NCI-H1105 treated with DMSO at 0.1 percent for 48 hours (cell line): ENCODE measurements at regions not wholly inside any gene's neighbourhood (a gene's known extent, or its start where the extent isn't known, plus 50 kb on each side); places are given as distances from the start of the nearest gene placed in this dataset.
"Not testable (repeated sequence)": the region's sequence is repeated elsewhere in the genome, so short reads cannot be mapped to it uniquely, and the experiment has no call there.

Experiments
- DNase-seq: peaks from one replicate; lab custom pipeline; 2025; lab: John Stamatoyannopoulos, UW

DNA sequence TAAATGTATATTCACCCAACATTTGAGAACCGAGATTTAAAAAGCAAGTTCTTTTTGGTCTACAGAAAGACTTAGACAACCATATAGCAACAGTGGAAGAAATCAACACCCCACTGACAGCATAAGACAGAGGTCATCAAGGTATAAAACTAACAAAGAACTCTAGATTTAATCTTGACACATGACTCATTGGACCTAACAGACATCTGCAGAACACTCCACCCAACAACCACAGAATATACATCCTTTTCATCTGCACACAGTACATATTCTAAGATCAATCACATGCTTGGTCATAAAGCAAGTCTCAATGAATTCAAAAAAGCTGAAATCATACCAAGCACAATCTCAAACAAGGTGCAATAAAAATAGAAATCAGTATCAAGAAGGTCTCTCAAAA, 65.8 kb downstream of the SPIN4 start:
- DNase-seq, result no peak

- no peak for DNase-seq
Observed at GRCh38 chrX:63284659-63285058, 66.5 kb downstream of the SPIN4 start.

DNA sequence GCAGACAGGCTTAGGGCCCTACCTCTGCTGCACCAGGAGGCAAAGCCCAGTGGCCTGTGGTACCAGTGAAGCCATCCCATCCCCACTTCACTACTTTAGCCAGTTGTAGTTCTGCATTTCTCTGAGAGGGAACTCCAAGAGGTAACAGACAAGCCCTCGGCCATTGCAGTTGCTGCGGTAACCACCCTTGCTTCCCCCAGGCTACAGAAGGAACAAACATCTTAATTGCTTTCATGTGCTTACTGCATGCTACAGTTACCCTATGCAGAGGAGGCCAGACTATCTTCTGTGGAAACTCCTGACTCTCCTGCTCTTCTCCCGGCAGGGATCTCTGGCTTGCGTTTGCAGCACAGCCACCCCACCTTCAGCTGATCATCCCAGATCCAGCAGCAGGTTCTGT, 67.8 kb downstream of the SPIN4 start:
- no peak for DNase-seq

- no peak for DNase-seq
Observed at GRCh38 chrX:63282828-63283227, 68.3 kb downstream of the SPIN4 start.

- no peak for DNase-seq
Observed at GRCh38 chrX:63282077-63282476, 69.1 kb downstream of the SPIN4 start.

DNA sequence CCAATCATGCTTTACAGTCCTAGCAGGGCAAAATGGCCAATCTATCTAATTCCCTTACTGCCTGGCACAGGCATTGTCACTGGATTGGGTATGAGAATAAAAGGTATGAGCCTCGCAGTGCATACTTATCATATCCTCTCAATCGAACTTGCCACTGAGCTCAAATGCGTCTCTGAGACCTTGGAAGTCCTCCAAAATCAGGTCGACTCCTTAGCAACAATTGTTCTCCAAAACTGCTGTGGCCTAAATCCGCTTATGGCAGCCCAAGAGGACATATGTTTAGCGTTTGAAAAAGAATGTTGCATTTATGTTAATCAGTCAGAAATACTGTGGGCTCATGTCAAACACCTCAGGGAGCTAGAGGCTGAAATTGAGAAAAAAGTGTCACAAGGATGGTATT, 69.7 kb downstream of the SPIN4 start:
- DNase-seq, result no peak

DNA sequence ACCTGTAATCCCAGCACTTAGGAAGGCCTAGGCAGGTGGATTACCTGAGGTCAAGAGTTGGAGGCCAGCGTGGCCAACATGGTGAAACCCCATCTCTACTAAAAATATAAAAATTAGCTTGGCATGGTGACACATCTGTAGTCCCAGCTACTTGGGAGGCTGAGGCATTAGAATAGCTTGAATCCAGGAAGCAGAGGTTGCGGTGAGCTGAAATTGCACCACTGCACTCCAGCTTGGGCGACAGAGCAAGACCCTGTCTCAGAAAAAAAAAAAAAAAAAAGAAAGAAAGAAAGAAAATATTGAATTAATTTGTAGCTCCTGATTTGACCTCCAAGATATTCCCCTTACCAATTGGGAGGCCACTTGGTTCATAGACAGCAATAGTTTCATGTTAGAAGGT, 73.7 kb downstream of the SPIN4 start:
- not testable (repeated sequence) for DNase-seq

DNA sequence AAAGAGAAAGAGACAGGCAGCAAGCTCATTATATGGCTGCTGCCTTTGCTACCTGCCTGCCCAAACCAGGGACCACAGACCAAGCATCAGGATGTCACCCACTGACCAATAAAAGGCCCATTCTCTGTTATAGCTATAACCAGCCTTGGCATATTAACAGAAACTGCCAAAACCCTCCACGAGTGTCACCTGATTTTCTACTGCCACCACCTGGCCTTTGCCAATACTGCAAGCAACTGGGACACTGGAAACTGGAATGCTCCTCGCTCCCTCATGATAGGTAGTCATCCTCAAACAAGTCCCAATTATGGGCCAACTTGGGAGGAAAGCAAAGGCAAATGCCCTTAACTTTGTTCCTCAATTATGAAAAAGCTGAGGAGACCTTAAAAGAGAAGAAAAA, 76.0 kb downstream of the SPIN4 start:
- no peak for DNase-seq

DNA sequence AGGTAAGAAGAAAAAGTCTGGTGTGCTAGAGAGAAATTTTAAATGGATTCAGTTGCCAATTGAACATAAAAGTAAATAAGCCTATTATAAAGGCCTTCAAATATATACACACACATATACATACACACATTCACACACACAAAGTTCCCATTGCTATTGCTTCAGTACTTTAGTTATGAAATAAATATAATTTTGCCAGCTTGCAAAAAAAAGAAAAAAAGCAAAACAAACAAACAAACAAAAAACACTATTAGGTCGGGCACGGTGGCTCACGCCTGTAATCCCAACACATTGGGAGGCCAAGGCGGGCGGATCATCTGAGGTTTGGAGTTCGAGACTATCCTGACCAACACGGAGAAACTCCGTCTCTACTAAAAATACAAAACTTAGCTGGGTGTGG, 80.3 kb downstream of the SPIN4 start:
- no peak for DNase-seq

- no peak for DNase-seq
Observed at GRCh38 chrX:63258144-63258543, 93.0 kb downstream of the SPIN4 start.

DNA sequence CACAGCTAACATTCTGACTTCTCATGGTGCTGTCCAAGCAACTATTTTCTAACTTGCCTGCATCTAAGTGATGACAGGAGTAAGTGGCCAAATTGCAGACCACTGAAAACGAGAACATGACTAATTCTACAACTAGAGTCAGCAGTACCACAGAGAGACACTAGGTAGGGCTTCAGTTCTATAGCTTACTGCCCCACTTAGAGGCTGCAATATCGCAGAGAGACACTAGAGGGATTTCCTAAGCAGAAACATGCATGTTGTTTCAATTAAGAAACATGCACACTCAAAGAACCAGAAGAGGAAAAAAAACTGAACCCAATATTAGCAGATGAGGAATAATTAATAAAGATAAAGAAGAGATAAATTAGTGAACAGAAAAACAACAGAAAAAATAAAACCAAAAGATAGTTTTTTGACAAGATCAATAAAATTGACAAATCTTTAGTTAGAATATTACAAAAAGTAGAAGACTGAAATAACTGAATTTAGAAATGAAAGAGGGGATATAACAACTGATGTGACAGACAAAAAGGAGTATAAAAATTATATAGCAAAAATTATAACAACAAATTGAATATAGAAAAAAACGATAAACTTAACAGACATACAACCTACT, 100.8 kb downstream of the SPIN4 start:
- no peak for DNase-seq

DNA sequence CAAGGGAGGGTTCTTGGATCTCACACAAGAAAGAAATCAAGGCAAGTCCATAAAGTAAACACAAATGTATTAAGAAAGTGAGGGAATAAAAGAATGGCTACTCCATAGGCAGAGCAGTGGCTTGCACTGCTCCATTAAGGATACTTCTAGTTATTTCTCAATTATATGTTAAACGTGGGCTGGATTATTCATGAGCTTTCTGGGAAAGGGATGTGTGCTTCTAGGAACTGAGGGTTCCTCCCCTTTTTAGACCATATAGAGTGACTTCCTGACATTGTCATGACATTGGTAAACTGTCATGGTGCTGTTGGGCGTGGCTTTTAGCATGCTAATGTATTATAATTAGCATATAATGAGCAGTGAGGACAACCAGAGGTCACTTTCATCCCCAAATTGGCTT, 108.4 kb downstream of the SPIN4 start:
- not testable (repeated sequence) for DNase-seq

- not testable (repeated sequence) for DNase-seq
Observed at GRCh38 chrX:63235963-63236362, 115.2 kb downstream of the SPIN4 start.

DNA sequence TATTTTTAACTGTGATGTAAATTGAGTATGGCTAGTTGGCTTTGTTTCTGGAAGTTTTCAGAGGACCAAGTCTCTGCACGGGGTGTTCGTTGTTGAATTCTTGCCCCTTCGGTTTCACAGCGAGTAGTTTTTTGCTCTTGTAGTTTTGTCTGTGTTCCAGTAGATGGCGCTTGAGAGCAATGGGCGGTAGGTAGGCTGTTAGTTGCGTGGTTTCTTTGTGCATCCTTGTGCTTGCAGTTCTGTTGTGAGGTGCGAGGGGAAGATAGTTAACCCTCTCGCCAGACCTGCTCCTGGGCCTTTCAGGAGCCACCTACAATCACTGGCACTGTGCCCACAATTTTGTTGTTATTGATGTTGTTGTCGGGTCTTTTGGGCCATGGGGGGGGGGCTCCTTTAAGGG, 118.1 kb downstream of the SPIN4 start:
- not testable (repeated sequence) for DNase-seq

DNA sequence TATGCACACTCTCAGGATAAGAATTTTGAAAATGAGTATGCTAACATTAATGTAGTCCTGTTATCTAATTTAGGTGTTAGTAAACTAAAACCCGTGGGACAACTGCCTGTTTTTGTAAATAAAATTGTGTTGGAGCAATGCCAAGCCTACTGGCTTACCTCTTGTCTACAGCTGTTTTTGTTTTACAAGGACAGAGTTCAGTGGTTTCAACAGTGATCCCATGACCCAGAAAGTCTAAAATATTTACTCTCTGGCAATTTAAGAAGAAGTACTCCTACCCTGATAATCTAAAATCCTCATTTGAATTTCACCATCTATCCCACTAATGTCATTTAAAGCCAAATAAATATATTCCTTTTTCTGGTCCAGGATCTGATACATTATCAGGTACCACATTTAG, 132.9 kb downstream of the SPIN4 start:
- DNase-seq, result not testable (repeated sequence)

- not testable (repeated sequence) for DNase-seq
Observed at GRCh38 chrX:63217549-63217948, 133.6 kb downstream of the SPIN4 start.

DNA sequence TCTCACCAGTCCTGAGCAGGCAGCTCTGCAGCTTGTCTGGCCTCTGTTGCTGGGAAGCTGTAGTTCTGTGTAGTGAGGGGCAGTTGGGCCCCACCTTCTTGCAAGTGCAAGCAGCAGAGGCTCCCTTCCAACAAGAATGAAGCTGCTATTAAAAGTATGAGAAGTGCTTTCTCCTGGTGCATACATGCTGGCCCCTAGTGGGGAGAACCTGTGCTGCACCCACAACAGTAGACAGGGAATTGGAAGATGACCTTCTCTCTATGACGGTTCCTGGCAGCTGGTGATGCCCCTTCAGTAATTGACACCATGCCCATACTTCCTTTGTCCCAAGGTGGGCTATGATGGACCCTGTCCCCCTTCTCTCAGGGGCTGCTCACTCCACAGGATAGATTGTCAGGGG, 141.5 kb downstream of the SPIN4 start:
- not testable (repeated sequence) for DNase-seq

DNA sequence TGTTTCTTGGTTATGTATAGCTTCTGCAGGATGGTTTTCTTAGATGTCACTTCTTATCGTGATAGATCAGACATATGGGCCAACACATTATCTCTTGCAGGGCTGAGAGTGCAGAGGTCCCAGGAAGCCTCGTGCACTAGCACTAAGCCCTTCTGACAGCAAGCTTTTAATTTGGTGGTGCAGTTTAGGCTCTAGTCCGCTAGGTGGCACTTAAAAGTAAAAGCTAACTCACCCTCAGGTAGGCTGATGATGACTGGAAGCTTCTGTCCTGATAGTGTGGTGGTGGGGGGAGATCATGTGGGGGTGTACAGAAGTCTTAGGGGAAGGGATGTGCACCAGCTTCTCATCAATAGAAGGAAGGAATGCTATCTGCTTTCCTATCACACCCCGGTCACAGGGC, 142.0 kb downstream of the SPIN4 start:
- DNase-seq, result not testable (repeated sequence)

DNA sequence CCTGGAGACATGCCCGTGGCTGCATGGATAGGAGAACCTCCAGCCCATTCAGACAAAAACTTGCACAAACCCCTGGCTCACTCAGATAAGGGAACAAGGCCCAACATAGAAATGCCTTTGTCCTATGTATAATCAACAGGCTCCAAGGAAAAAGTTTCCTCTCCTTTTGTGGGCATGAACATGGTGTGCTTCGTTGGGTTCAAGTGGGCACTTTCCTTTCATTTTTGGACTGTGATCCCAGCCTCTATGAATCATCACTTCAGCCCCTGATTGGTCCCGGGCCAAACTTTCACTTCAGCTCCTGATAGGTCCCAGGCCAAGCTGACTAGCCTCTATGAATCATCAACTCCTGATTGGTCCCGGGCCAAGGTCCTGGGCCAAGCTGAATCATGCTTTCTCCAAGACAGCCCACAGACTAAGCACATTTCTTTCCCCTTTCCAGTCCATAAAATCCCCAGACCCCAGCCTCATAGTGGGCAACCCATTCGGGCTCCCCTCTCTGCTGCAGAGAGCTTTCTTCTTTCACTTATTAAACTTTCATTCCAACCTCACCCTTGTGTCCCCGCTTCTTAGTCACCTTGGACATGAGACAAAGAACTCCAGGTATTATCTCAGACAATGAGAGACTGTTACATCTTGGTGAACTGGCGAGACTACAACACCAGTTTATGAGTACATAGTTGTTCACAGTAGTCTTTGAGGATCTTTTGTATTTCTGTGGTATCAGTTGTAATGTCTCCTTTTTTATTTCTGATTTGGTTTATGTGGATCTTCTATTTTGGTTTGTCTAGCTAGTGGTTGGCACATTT, 146.7 kb downstream of the SPIN4 start:
- not testable (repeated sequence) for DNase-seq

- DNase-seq, result not testable (repeated sequence)
Observed at GRCh38 chrX:63201987-63202386, 149.1 kb downstream of the SPIN4 start.

GRCh38 chrX:63198693-63199092, 152.4 kb downstream of the SPIN4 start:
- not testable (repeated sequence) for DNase-seq

GRCh38 chrX:63192366-63193041, 158.6 kb downstream of the SPIN4 start:
- DNase-seq, result not testable (repeated sequence)

- DNase-seq, result no peak
Observed at GRCh38 chrX:63186137-63186536, 165.0 kb downstream of the SPIN4 start.
